Effector memory CD8-positive, alpha-beta T cell (primary cell): ENCODE measurements at regions not wholly inside any gene's neighbourhood (a gene's known extent, or its start where the extent isn't known, plus 50 kb on each side); places are given as distances from the start of the nearest gene placed in this dataset.

Source experiments
- ATAC-seq: fragments of 150-1000 bp; cut with Tn5 transposase; replicated peaks from 2 replicates; pipeline ENCODE4 v1.10.0; 2021; ENCODE audit warnings: mild to moderate bottlenecking, moderate library complexity
- DNase-seq, 3 experiments: peaks; one replicate each; pipeline ENCODE4 v3.0.0; 2021
- H3K27ac Mint-ChIP-seq, 2 donors: one replicate each; pipeline ENCODE4 v1.8.0; 2022; ENCODE audit warnings: mild to moderate bottlenecking in 2 of 2, mixed read lengths in 2 of 2, moderate library complexity in 2 of 2
- H3K27me3 Mint-ChIP-seq, 2 donors: one replicate each; pipeline ENCODE4 v1.8.0; 2022; ENCODE audit warnings: mixed read lengths in 2 of 2
- H3K36me3 Mint-ChIP-seq: one replicate; pipeline ENCODE4 v1.8.0; 2022; ENCODE audit warnings: mild to moderate bottlenecking, moderate library complexity, mixed read lengths; ENCODE audit not compliant: insufficient read depth
- H3K4me1 Mint-ChIP-seq, 2 donors: one replicate each; pipeline ENCODE4 v1.8.0; 2022; ENCODE audit warnings: low read depth in 2 of 2, mixed read lengths in 2 of 2
- H3K4me3 Mint-ChIP-seq, 2 donors: one replicate each; pipeline ENCODE4 v1.8.0; 2022; ENCODE audit warnings: mild to moderate bottlenecking in 2 of 2, mixed read lengths in 2 of 2, moderate library complexity in 2 of 2
- H3K9me3 Mint-ChIP-seq, 2 donors: one replicate each; pipeline ENCODE4 v1.8.0; 2022; ENCODE audit warnings: mixed read lengths in 2 of 2

DNA sequence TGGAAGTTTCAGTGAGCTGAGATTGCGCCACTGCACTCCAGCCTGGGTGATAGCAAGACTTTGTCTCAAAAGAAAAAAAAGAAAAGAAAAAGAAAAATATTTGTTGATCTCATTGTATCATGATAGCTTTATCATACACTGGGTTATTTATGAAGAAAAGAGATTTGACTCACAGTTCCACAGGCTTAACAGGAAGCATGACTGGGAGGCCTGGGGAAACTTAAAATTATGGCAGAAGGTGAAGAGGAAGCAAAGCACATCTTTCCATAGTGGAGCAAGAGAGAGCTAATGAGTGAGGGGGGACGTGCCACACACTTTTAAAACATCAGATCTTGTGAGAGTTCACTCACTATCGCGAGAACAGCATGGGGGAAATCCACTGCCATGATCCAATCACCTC is 72.7 kb upstream of the FUT8 start:
- no peaks in the 10 kb centered on the region for H3K9me3 Mint-ChIP-seq
- no peak for ATAC-seq
- no peak overlapping the region for H3K4me3 Mint-ChIP-seq
- H3K36me3 Mint-ChIP-seq = no peaks in the 10 kb centered on the region
- DNase-seq = no peak
- no peak overlapping the region for H3K27ac Mint-ChIP-seq
- H3K27me3 Mint-ChIP-seq = no peaks in the 10 kb centered on the region
- H3K4me1 Mint-ChIP-seq = no peaks in the 10 kb centered on the region

GRCh38 chr14:65344011-65344410 is 68.5 kb upstream of the FUT8 start:
- Mint-ChIP-seq H3K4me1 (no peaks in the 10 kb centered on the region), H3K27ac (no peak overlapping the region), H3K4me3 (no peak overlapping the region), H3K9me3 (no peaks in the 10 kb centered on the region), H3K27me3 (peaks cover 0 to 7% of the 10 kb centered on the region in 2 donors), H3K36me3 (no peaks in the 10 kb centered on the region)
- DNase-seq (no peak), ATAC-seq (no peak)

DNA sequence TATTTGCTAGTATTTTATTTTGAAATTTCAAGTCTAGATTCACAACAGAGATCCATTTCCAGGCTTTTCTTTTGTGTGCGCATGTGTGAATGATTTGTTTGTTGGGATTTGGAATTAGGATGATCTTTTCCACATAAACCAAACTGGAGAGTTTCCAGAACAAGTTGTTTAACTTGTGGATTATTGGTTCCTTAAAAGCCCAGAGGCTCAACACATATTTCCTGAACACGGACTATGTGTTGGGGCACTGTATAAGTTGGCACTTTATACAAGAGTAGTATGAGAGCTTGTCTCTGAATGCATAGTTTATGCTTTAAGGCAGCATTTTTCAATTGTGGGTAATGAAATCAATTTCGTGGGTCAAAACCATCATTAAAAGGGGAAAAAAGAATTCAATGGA is 67.3 kb upstream of the FUT8 start:
- Mint-ChIP-seq H3K4me3 (no peak overlapping the region), H3K27ac (no peak overlapping the region), H3K27me3 (peaks cover 0 to 7% of the 10 kb centered on the region in 2 donors), H3K36me3 (no peaks in the 10 kb centered on the region), H3K9me3 (no peaks in the 10 kb centered on the region), H3K4me1 (no peaks in the 10 kb centered on the region)
- no peak for DNase-seq
- ATAC-seq = no peak

GRCh38 chr14:65346474-65346873 is 66.1 kb upstream of the FUT8 start:
- DNase-seq (no peak), ATAC-seq (no peak)
- no peaks in the 10 kb centered on the region for H3K36me3 Mint-ChIP-seq
- peak overlapping the region in 1 of 2 donors; percentile 9 for H3K27ac Mint-ChIP-seq
- H3K4me3 Mint-ChIP-seq = no peak overlapping the region
- H3K4me1 Mint-ChIP-seq = no peaks in the 10 kb centered on the region
- peaks cover 0 to 7% of the 10 kb centered on the region in 2 donors for H3K27me3 Mint-ChIP-seq
- no peaks in the 10 kb centered on the region for H3K9me3 Mint-ChIP-seq

DNA sequence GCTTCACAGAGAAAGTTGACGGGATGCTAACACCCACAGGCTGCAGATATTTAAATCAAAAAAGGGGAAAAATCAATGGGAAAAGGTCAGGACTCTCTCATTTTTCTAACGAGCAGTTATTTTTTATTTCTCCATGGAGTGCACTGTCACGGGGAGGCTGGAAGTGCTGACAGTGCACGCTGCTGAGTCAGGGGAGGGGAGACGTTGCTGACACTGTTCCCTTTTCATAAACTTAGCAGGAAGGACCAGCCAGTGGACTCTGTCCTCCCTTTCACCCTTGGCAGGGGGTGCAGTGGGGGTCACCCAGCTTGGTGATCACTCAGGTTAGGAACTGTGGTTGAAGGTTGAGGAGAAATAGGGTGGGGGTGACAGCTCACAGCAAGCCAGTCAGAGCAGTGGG is 65.6 kb upstream of the FUT8 start:
- H3K4me1 Mint-ChIP-seq = no peaks in the 10 kb centered on the region
- no peak for DNase-seq
- peaks cover 0 to 7% of the 10 kb centered on the region in 2 donors for H3K27me3 Mint-ChIP-seq
- no peaks in the 10 kb centered on the region for H3K9me3 Mint-ChIP-seq
- H3K27ac Mint-ChIP-seq = no peak overlapping the region
- H3K4me3 Mint-ChIP-seq = no peak overlapping the region
- ATAC-seq = no peak
- no peaks in the 10 kb centered on the region for H3K36me3 Mint-ChIP-seq

- no peaks in the 10 kb centered on the region for H3K36me3 Mint-ChIP-seq
- no peak overlapping the region for H3K4me3 Mint-ChIP-seq
- ATAC-seq (no peak), DNase-seq (no peak)
- no peaks in the 10 kb centered on the region for H3K4me1 Mint-ChIP-seq
- no peak overlapping the region for H3K27ac Mint-ChIP-seq
- no peaks in the 10 kb centered on the region for H3K9me3 Mint-ChIP-seq
- H3K27me3 Mint-ChIP-seq = peaks cover 0 to 7% of the 10 kb centered on the region in 2 donors
These were observed 64.4 kb upstream of the FUT8 start for GRCh38 chr14:65348137-65348536.

GRCh38 chr14:65349100-65349499 is 63.4 kb upstream of the FUT8 start:
- no peaks in the 10 kb centered on the region for H3K4me1 Mint-ChIP-seq
- H3K27me3 Mint-ChIP-seq = peaks cover 0 to 7% of the 10 kb centered on the region in 2 donors
- ATAC-seq (no peak), DNase-seq (no peak)
- no peaks in the 10 kb centered on the region for H3K36me3 Mint-ChIP-seq
- no peaks in the 10 kb centered on the region for H3K9me3 Mint-ChIP-seq
- no peak overlapping the region for H3K4me3 Mint-ChIP-seq
- H3K27ac Mint-ChIP-seq = no peak overlapping the region

- ATAC-seq (no peak), DNase-seq (no peak)
- Mint-ChIP-seq H3K36me3 (no peaks in the 10 kb centered on the region), H3K4me1 (peaks cover 0 to 2% of the 10 kb centered on the region in 2 donors), H3K27ac (no peak overlapping the region), H3K4me3 (no peak overlapping the region), H3K27me3 (peaks cover 0 to 7% of the 10 kb centered on the region in 2 donors), H3K9me3 (no peaks in the 10 kb centered on the region)
These were observed 60.9 kb upstream of the FUT8 start for GRCh38 chr14:65351493-65352194.

DNA sequence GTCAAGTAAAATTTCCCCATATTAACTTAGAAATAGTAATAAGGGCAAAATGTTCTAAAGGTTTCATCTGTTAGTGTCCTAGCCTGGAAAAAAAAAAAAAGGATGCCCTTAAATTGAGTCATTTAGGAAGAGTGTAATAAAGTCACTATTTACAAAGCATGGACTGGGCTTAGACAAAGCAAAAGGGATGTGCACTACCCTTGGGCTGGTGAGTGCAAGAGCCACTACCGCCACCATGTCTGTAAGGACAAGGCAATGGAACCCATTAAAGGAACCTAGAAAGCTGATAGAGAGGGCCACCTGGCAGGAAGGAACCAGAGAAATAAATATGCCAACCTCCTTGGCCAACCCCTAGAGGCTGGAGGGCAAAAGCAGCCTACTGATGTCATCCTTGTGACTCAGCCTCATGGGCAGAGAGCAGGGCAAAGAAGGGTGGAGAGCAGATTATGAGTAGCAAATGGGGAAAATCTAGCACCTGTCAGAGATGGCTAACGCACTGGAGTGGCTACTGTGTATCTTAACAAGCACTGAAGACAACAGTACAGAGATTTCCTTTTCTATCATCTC is 59.5 kb upstream of the FUT8 start:
- H3K4me1 Mint-ChIP-seq = peaks cover 0 to 4% of the 10 kb centered on the region in 2 donors
- H3K27me3 Mint-ChIP-seq = peaks cover 0 to 7% of the 10 kb centered on the region in 2 donors
- no peak overlapping the region for H3K27ac Mint-ChIP-seq
- DNase-seq (no peak), ATAC-seq (no peak)
- H3K36me3 Mint-ChIP-seq = no peaks in the 10 kb centered on the region
- no peaks in the 10 kb centered on the region for H3K9me3 Mint-ChIP-seq
- H3K4me3 Mint-ChIP-seq = no peak overlapping the region

DNA sequence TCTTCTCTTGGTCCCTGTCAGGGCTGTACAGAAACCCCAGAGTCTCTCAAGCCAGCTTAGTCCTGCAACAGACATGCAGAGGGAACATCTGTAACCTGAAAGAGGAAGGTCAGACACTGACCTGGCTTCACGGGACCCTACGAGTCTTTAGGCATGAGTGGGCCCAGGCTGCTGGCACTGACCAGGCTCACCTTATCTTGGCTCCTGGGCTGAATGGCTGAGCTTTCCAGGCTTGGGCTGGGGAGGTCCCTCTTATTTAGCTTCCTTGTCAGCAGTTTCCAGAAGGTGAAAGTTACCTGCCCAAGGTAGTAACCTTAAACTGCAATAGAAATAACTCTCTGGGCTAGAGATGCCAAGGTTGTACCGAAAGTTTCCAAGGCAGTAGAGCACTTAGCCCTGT is 58.4 kb upstream of the FUT8 start:
- no peak overlapping the region for H3K4me3 Mint-ChIP-seq
- DNase-seq (no peak), ATAC-seq (no peak)
- H3K4me1 Mint-ChIP-seq = peaks cover 0 to 4% of the 10 kb centered on the region in 2 donors
- H3K36me3 Mint-ChIP-seq = no peaks in the 10 kb centered on the region
- no peaks in the 10 kb centered on the region for H3K27me3 Mint-ChIP-seq
- no peak overlapping the region for H3K27ac Mint-ChIP-seq
- H3K9me3 Mint-ChIP-seq = no peaks in the 10 kb centered on the region

- no peak for ATAC-seq
- DNase-seq = no peak
- Mint-ChIP-seq H3K36me3 (no peaks in the 10 kb centered on the region), H3K9me3 (no peaks in the 10 kb centered on the region), H3K4me3 (no peak overlapping the region), H3K4me1 (peaks cover 0 to 4% of the 10 kb centered on the region in 2 donors), H3K27me3 (no peaks in the 10 kb centered on the region), H3K27ac (no peak overlapping the region)
These were observed 57.8 kb upstream of the FUT8 start for GRCh38 chr14:65354715-65355114.

DNA sequence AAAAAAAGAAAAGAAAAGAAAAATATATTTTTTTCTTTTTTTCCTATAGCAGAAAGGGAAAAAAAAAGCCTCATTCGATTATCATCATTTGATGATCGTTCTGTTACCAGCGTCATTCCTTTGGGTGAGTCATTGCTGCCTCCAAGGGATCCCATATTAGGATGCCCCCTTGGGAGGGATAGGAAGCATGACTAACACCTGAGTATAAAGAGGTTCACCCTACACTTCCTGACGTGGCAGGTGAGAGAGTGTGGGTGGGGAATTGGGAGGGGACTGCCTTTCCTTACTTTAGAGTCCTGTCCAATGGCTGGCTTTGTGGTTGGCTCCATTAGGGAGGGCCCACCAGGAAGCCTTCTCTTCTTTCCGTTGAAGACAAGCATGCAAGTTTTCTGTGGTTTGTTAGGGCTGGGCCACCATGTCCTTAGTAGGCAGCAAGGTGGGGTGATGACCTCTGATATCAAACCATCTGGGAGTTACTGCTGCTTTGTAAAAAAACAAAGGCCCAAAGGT is 56.1 kb upstream of the FUT8 start:
- DNase-seq (no peak), ATAC-seq (no peak)
- Mint-ChIP-seq H3K9me3 (no peaks in the 10 kb centered on the region), H3K27me3 (no peaks in the 10 kb centered on the region), H3K27ac (no peak overlapping the region), H3K36me3 (no peaks in the 10 kb centered on the region), H3K4me1 (peaks cover 0 to 4% of the 10 kb centered on the region in 2 donors), H3K4me3 (no peak overlapping the region)

DNA sequence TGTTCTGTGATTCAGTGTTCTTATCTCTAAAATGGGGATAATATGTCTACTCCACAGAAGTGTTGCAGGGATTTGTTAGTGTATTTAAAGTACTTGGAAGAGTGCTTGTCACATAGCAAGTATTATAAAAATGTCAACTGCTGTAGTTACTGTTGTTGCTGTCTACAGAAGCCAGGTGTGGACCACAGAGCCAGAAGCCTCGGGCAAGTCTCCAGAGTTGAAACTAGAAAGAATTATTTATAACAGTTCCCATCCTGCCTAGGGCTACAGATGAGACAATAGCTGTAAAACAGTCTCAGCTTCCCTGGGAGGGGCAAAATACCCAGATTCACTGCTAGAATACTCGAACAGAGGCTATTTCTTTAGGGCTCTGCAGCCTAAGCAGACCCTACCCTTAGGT is 55.4 kb upstream of the FUT8 start:
- Mint-ChIP-seq H3K4me3 (no peak overlapping the region), H3K27me3 (no peaks in the 10 kb centered on the region), H3K4me1 (peaks cover 0 to 4% of the 10 kb centered on the region in 2 donors), H3K27ac (no peak overlapping the region), H3K9me3 (no peaks in the 10 kb centered on the region), H3K36me3 (no peaks in the 10 kb centered on the region)
- ATAC-seq (no peak), DNase-seq (no peak)

GRCh38 chr14:65357689-65358088 is 54.8 kb upstream of the FUT8 start:
- Mint-ChIP-seq H3K4me3 (no peak overlapping the region), H3K9me3 (no peaks in the 10 kb centered on the region), H3K27me3 (no peaks in the 10 kb centered on the region), H3K36me3 (no peaks in the 10 kb centered on the region), H3K27ac (no peak overlapping the region), H3K4me1 (peaks cover 0 to 4% of the 10 kb centered on the region in 2 donors)
- ATAC-seq (no peak), DNase-seq (no peak)
